ENCODE measurements at regions not wholly inside any gene's neighbourhood (a gene's known extent, or its start where the extent isn't known, plus 50 kb on each side); places are given as distances from the start of the nearest gene placed in this dataset.
A peak's percentile ranks its signal among the peaks of the same experiment; 100 is the strongest.

DNA sequence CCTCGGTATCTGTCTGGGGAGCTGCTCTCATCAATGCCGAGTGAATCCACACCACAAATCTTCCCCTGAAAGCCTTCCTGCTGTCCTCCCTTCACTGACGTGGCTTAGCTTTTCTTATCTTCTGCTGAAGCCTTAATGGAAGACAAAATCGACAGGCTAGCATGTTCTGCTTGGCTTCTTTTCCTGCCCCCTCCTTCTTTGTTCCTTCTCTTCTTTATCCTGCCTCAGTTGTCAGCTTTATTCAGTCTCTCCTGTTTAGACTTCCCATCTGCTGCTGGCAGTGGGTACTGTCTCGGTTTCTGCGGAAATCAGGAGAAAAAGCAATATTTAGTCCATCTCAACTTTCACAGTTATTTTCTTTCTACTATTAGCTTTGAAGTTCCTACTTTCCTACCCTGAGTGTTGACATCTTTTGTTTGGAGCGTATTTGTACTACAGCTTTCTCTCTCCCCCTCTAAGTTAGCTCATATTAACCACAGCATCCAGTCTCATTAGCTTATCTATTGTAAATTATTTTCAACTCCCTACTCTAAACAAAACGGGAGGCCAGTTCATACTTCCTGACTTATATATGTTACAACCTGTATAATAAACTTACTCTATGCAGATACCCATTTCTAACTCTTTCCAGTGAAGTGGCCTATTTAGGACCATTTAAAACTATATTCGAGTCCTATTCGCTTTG, 226.0 kb downstream of the DACT1 start:
- Histone ChIP-seq H2AFZ (ENCODE audit: low read depth) (no peak overlapping the region), H3K79me2 (ENCODE audit: insufficient read depth) (no peaks in the 10 kb centered on the region), H3K4me3 (ENCODE audit: low read depth in 2 of 2, low read length in 1 of 2) (no peak overlapping the region), H3K4me1 (ENCODE audit: control insufficient read depth in 1 of 2, insufficient read depth in 2 of 2, low read depth in 1 of 2, low read length in 1 of 2) (peaks cover 12 to 14% of the 10 kb centered on the region in 2 experiments; a peak in 3 of 4 replicates), H3K9me2 (no peaks in the 10 kb centered on the region), H3K27ac (ENCODE audit: low read depth in 2 of 2, low read length in 1 of 2) (0 out of 4 replicates have a peak overlapping the region, but pooled peaks of 1 of the 2 experiments have one; percentile 79), H3F3A (replicated peaks; ENCODE audit: insufficient read depth) (peaks cover 24% of the 10 kb centered on the region), H3K36me3 (replicated peaks in 1 of 2; ENCODE audit: control insufficient read depth in 1 of 2, insufficient read depth in 2 of 2, low read length in 1 of 2) (no peaks in the 10 kb centered on the region), H3K9me3 (no peaks in the 10 kb centered on the region), H3K9ac (no peak overlapping the region), H4K20me1 (ENCODE audit: insufficient read depth) (no peaks in the 10 kb centered on the region), H3K4me2 (no peak overlapping the region), H3K27me3 (ENCODE audit: insufficient read depth) (no peaks in the 10 kb centered on the region)
- WGBS (ENCODE audit: low lambda C conversion rate), result 80% methylated on average over 10 of the region's 10 CpGs
- POLR2A ChIA-PET, result no interaction called here
- TF ChIP-seq EZH2phosphoT487 (IDR thresholded peaks at IDR 0.05; ENCODE audit: borderline replicate concordance, low read depth) (no peak), FOXJ3 (CRISPR knock-in tag; IDR thresholded peaks at IDR 0.05) (no peak), FOSL2 (IDR thresholded peaks at IDR 0.05; ENCODE audit: borderline replicate concordance, low read depth) (no peak), SIN3A (IDR thresholded peaks at IDR 0.05; ENCODE audit: borderline replicate concordance, low read depth, low read length) (no peak), FOXM1 (IDR thresholded peaks at IDR 0.05; ENCODE audit: low read depth) (no peak), ZBTB33 (IDR thresholded peaks at IDR 0.05; ENCODE audit: borderline replicate concordance, low read depth) (no peak), MEF2A (IDR thresholded peaks at IDR 0.05; ENCODE audit: borderline replicate concordance, low read depth) (no peak), RFX5 (IDR thresholded peaks at IDR 0.05; ENCODE audit: low read length) (no peak), SMC3 (IDR thresholded peaks at IDR 0.05; ENCODE audit: low read depth, low read length) (no peak), JUND (IDR thresholded peaks at IDR 0.05) (no peak), ELF1 (IDR thresholded peaks at IDR 0.05) (no peak), TCF12 (IDR thresholded peaks at IDR 0.05) (no peak), USF2 (IDR thresholded peaks at IDR 0.05; ENCODE audit: borderline replicate concordance, low read depth, low read length) (no peak)
- TF ChIP-seq, protein P1, sequence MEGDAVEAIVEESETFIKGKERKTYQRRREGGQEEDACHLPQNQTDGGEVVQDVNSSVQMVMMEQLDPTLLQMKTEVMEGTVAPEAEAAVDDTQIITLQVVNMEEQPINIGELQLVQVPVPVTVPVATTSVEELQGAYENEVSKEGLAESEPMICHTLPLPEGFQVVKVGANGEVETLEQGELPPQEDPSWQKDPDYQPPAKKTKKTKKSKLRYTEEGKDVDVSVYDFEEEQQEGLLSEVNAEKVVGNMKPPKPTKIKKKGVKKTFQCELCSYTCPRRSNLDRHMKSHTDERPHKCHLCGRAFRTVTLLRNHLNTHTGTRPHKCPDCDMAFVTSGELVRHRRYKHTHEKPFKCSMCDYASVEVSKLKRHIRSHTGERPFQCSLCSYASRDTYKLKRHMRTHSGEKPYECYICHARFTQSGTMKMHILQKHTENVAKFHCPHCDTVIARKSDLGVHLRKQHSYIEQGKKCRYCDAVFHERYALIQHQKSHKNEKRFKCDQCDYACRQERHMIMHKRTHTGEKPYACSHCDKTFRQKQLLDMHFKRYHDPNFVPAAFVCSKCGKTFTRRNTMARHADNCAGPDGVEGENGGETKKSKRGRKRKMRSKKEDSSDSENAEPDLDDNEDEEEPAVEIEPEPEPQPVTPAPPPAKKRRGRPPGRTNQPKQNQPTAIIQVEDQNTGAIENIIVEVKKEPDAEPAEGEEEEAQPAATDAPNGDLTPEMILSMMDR (IDR thresholded peaks at IDR 0.05), result no peak
- TF ChIP-seq, protein P2, sequence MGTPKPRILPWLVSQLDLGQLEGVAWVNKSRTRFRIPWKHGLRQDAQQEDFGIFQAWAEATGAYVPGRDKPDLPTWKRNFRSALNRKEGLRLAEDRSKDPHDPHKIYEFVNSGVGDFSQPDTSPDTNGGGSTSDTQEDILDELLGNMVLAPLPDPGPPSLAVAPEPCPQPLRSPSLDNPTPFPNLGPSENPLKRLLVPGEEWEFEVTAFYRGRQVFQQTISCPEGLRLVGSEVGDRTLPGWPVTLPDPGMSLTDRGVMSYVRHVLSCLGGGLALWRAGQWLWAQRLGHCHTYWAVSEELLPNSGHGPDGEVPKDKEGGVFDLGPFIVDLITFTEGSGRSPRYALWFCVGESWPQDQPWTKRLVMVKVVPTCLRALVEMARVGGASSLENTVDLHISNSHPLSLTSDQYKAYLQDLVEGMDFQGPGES (IDR thresholded peaks at IDR 0.05; ENCODE audit: low read depth, low read length), result no peak
- no peak for DNase-seq
- CTCF ChIA-PET, result interaction anchor here (1.0 to 1.3 kb wide), 2 partner anchors 18 to 21 kb away, joined by 3 to 5 read pairs; no protein-coding TSS in a partner anchor
